ENCODE measurements at regions not wholly inside any gene's neighbourhood (a gene's known extent, or its start where the extent isn't known, plus 50 kb on each side); places are given as distances from the start of the nearest gene placed in this dataset.
A peak's percentile ranks its signal among the peaks of the same experiment; 100 is the strongest.

- Histone ChIP-seq H3K4me1 (ENCODE audit: insufficient read depth, insufficient read length) (no peaks in the 10 kb centered on the region), H3K9ac (ENCODE audit: insufficient read length, low read depth) (no peak overlapping the region), H3K27me3 (ENCODE audit: insufficient read depth, insufficient read length) (no peaks in the 10 kb centered on the region), H3K36me3 (ENCODE audit: insufficient read depth, insufficient read length, low read length) (no peaks in the 10 kb centered on the region), H3K4me3 (ENCODE audit: insufficient read length, low read depth) (no peak overlapping the region), H3K9me3 (ENCODE audit: insufficient read depth, low read length) (no peaks in the 10 kb centered on the region; the same call in 1 of the 2 replicates)
- no peak for DNase-seq (ENCODE audit: low read depth, low spot score)
- no peak for TF ChIP-seq ZNF274 (IDR thresholded peaks at IDR 0.05; ENCODE audit: low read depth, low read length)
- TF ChIP-seq YY1 (IDR thresholded peaks at IDR 0.05; ENCODE audit: insufficient read depth, insufficient read length): no peak
- TF ChIP-seq SUZ12 (IDR thresholded peaks at IDR 0.05; ENCODE audit: extremely low read depth, insufficient read depth, insufficient read length): no peak
Observed at GRCh38 chr17:54418467-54418866, 482.2 kb upstream of the TOM1L1 start.

DNA sequence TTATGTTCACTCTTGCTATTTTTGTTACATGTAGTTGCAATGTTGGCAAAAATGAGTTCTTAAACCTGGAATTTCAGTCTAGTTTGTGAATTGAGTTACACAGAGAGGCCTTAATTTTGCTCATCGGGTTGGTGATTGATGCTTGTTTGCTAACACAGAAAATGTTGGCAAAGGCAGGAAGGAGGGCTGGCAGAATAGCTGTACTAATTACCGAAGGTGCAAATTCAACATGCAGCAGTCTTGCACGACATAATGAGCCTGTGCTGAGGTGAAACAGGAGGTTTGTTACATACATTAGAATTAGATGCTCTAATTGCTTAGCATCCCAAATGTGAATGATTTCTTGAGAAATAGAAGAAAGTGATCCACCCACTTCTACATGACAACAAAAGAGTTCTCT, 475.0 kb upstream of the TOM1L1 start:
- H3K9me3 ChIP-seq (ENCODE audit: insufficient read depth, low read length): no peaks in the 10 kb centered on the region
- H3K27me3 ChIP-seq (ENCODE audit: insufficient read depth, insufficient read length): no peaks in the 10 kb centered on the region
- no peak overlapping the region for H3K4me3 ChIP-seq (ENCODE audit: insufficient read length, low read depth)
- TF ChIP-seq YY1 (IDR thresholded peaks at IDR 0.05; ENCODE audit: insufficient read depth, insufficient read length): no peak
- TF ChIP-seq SUZ12 (IDR thresholded peaks at IDR 0.05; ENCODE audit: extremely low read depth, insufficient read depth, insufficient read length): no peak
- no peak for TF ChIP-seq ZNF274 (IDR thresholded peaks at IDR 0.05; ENCODE audit: low read depth, low read length)
- H3K9ac ChIP-seq (ENCODE audit: insufficient read length, low read depth): no peak overlapping the region
- H3K4me1 ChIP-seq (ENCODE audit: insufficient read depth, insufficient read length): no peaks in the 10 kb centered on the region
- no peak for DNase-seq (ENCODE audit: low read depth, low spot score)
- H3K36me3 ChIP-seq (ENCODE audit: insufficient read depth, insufficient read length, low read length): no peaks in the 10 kb centered on the region

DNA sequence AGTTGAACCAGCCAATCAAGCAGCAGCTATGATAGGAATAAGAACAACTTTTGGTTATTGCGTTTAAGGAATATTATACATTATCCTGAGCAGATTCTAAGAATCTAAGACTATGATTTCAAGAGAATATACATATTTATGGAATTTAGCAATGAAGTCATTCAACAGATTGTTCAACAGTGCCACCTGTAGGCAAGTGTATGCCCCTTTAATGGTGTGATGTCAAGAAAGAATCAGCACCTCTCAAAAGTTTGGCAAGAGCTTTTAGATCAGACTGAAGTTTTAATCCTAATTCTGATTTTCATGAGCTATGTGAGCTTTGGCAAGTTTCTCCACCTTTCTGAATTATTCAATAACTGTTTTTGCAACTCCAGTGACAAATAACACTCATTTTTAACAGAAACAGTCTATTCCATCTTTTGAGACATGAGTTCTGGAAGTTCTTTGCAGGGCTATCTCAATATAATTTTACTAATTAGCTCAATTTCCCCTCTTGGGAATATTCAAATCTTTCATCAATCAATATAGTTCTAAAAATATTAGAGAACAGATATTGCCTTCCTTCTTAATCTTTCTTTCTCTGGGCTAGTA, 474.3 kb upstream of the TOM1L1 start:
- peak; percentile 2 for DNase-seq (ENCODE audit: low read depth, low spot score)
- no peak overlapping the region for H3K9ac ChIP-seq (ENCODE audit: insufficient read length, low read depth)
- TF ChIP-seq SUZ12 (IDR thresholded peaks at IDR 0.05; ENCODE audit: extremely low read depth, insufficient read depth, insufficient read length) (no peak), YY1 (IDR thresholded peaks at IDR 0.05; ENCODE audit: insufficient read depth, insufficient read length) (no peak), ZNF274 (IDR thresholded peaks at IDR 0.05; ENCODE audit: low read depth, low read length) (no peak)
- H3K4me3 ChIP-seq (ENCODE audit: insufficient read length, low read depth): no peak overlapping the region
- no peaks in the 10 kb centered on the region for H3K9me3 ChIP-seq (ENCODE audit: insufficient read depth, low read length)
- H3K4me1 ChIP-seq (ENCODE audit: insufficient read depth, insufficient read length): no peaks in the 10 kb centered on the region
- H3K36me3 ChIP-seq (ENCODE audit: insufficient read depth, insufficient read length, low read length): no peaks in the 10 kb centered on the region
- H3K27me3 ChIP-seq (ENCODE audit: insufficient read depth, insufficient read length): no peaks in the 10 kb centered on the region

GRCh38 chr17:54435966-54436365, 464.7 kb upstream of the TOM1L1 start:
- Histone ChIP-seq H3K9ac (ENCODE audit: insufficient read length, low read depth) (peak overlapping the region; percentile 45), H3K36me3 (ENCODE audit: insufficient read depth, insufficient read length, low read length) (no peaks in the 10 kb centered on the region), H3K4me1 (ENCODE audit: insufficient read depth, insufficient read length) (no peaks in the 10 kb centered on the region), H3K27me3 (ENCODE audit: insufficient read depth, insufficient read length) (no peaks in the 10 kb centered on the region), H3K9me3 (ENCODE audit: insufficient read depth, low read length) (peaks cover 3% of the 10 kb centered on the region; the same call in 1 of the 2 replicates), H3K4me3 (ENCODE audit: insufficient read length, low read depth) (no peak overlapping the region)
- TF ChIP-seq ZNF274 (IDR thresholded peaks at IDR 0.05; ENCODE audit: low read depth, low read length): no peak
- TF ChIP-seq YY1 (IDR thresholded peaks at IDR 0.05; ENCODE audit: insufficient read depth, insufficient read length): no peak
- TF ChIP-seq SUZ12 (IDR thresholded peaks at IDR 0.05; ENCODE audit: extremely low read depth, insufficient read depth, insufficient read length): no peak
- DNase-seq (ENCODE audit: low read depth, low spot score): peak; percentile 9

GRCh38 chr17:54439816-54440215, 460.8 kb upstream of the TOM1L1 start:
- no peak overlapping the region for H3K9ac ChIP-seq (ENCODE audit: insufficient read length, low read depth)
- peaks cover 3% of the 10 kb centered on the region; the same call in 1 of the 2 replicates for H3K9me3 ChIP-seq (ENCODE audit: insufficient read depth, low read length)
- H3K4me1 ChIP-seq (ENCODE audit: insufficient read depth, insufficient read length): no peaks in the 10 kb centered on the region
- no peak overlapping the region for H3K4me3 ChIP-seq (ENCODE audit: insufficient read length, low read depth)
- TF ChIP-seq YY1 (IDR thresholded peaks at IDR 0.05; ENCODE audit: insufficient read depth, insufficient read length): no peak
- no peak for TF ChIP-seq ZNF274 (IDR thresholded peaks at IDR 0.05; ENCODE audit: low read depth, low read length)
- TF ChIP-seq SUZ12 (IDR thresholded peaks at IDR 0.05; ENCODE audit: extremely low read depth, insufficient read depth, insufficient read length): no peak
- no peaks in the 10 kb centered on the region for H3K36me3 ChIP-seq (ENCODE audit: insufficient read depth, insufficient read length, low read length)
- DNase-seq (ENCODE audit: low read depth, low spot score): no peak
- no peaks in the 10 kb centered on the region for H3K27me3 ChIP-seq (ENCODE audit: insufficient read depth, insufficient read length)

- H3K4me1 ChIP-seq (ENCODE audit: insufficient read depth, insufficient read length): no peaks in the 10 kb centered on the region
- no peaks in the 10 kb centered on the region for H3K36me3 ChIP-seq (ENCODE audit: insufficient read depth, insufficient read length, low read length)
- no peak overlapping the region for H3K9ac ChIP-seq (ENCODE audit: insufficient read length, low read depth)
- no peak for DNase-seq (ENCODE audit: low read depth, low spot score)
- H3K27me3 ChIP-seq (ENCODE audit: insufficient read depth, insufficient read length): no peaks in the 10 kb centered on the region
- TF ChIP-seq ZNF274 (IDR thresholded peaks at IDR 0.05; ENCODE audit: low read depth, low read length) (no peak), SUZ12 (IDR thresholded peaks at IDR 0.05; ENCODE audit: extremely low read depth, insufficient read depth, insufficient read length) (no peak), YY1 (IDR thresholded peaks at IDR 0.05; ENCODE audit: insufficient read depth, insufficient read length) (no peak)
- H3K4me3 ChIP-seq (ENCODE audit: insufficient read length, low read depth): no peak overlapping the region
- H3K9me3 ChIP-seq (ENCODE audit: insufficient read depth, low read length): peaks cover 33% of the 10 kb centered on the region
Observed at GRCh38 chr17:54451051-54451450, 449.6 kb upstream of the TOM1L1 start.

GRCh38 chr17:54452666-54453348, 447.8 kb upstream of the TOM1L1 start:
- H3K9ac ChIP-seq (ENCODE audit: insufficient read length, low read depth): no peak overlapping the region
- TF ChIP-seq ZNF274 (IDR thresholded peaks at IDR 0.05; ENCODE audit: low read depth, low read length): no peak
- TF ChIP-seq SUZ12 (IDR thresholded peaks at IDR 0.05; ENCODE audit: extremely low read depth, insufficient read depth, insufficient read length): no peak
- TF ChIP-seq YY1 (IDR thresholded peaks at IDR 0.05; ENCODE audit: insufficient read depth, insufficient read length): no peak
- no peaks in the 10 kb centered on the region for H3K27me3 ChIP-seq (ENCODE audit: insufficient read depth, insufficient read length)
- no peak for DNase-seq (ENCODE audit: low read depth, low spot score)
- H3K4me1 ChIP-seq (ENCODE audit: insufficient read depth, insufficient read length): no peaks in the 10 kb centered on the region
- no peak overlapping the region for H3K4me3 ChIP-seq (ENCODE audit: insufficient read length, low read depth)
- peaks cover 50% of the 10 kb centered on the region for H3K9me3 ChIP-seq (ENCODE audit: insufficient read depth, low read length)
- H3K36me3 ChIP-seq (ENCODE audit: insufficient read depth, insufficient read length, low read length): no peaks in the 10 kb centered on the region
